D721Med (cell line): ENCODE measurements at regions not wholly inside any gene's neighbourhood (a gene's known extent, or its start where the extent isn't known, plus 50 kb on each side); places are given as distances from the start of the nearest gene placed in this dataset.
"Not testable (repeated sequence)": the region's sequence is repeated elsewhere in the genome, so short reads cannot be mapped to it uniquely, and the experiment has no call there.

ENCODE experiments used
- DNase-seq: peaks from one replicate; pipeline ENCODE4 v3.0.0; 2011; ENCODE audit warnings: low spot score; ENCODE audit not compliant: insufficient read length
- FAIRE-seq: peaks from 2 replicates; lab custom pipeline; 2011; peaks lifted over from hg19 to GRCh38; lab: Jason Lieb, UNC
- CTCF ChIP-seq: IDR thresholded peaks from 2 replicates; pipeline ENCODE4 v1.5.1; 2012; ENCODE audit warnings: mild to moderate bottlenecking, control low read depth; ENCODE audit not compliant: insufficient read depth; ENCODE audit errors: missing control alignments

- not testable (repeated sequence) for FAIRE-seq
Observed at GRCh38 chr2:95654897-95655296, 63.1 kb downstream of the TRIM43 start.

GRCh38 chr2:95656553-95656952 lies 64.8 kb downstream of the TRIM43 start:
- DNase-seq, FAIRE-seq: not testable (repeated sequence)

More at GRCh38 chr2:95654897-95655296, 63.1 kb downstream of the TRIM43 start:
- not testable (repeated sequence) for DNase-seq

- not testable (repeated sequence) for FAIRE-seq, DNase-seq
Observed at GRCh38 chr2:95657937-95658336, 66.1 kb downstream of the TRIM43 start.

- FAIRE-seq, DNase-seq: not testable (repeated sequence)
Observed at GRCh38 chr2:95660766-95661562, 69.2 kb downstream of the TRIM43 start.

- not testable (repeated sequence) for FAIRE-seq
Observed at GRCh38 chr2:95663471-95664441, 72.0 kb downstream of the TRIM43 start.

GRCh38 chr2:95666636-95667035 lies 74.8 kb downstream of the TRIM43 start:
- not testable (repeated sequence) for DNase-seq, FAIRE-seq

More at GRCh38 chr2:95663471-95664441, 72.0 kb downstream of the TRIM43 start:
- DNase-seq = not testable (repeated sequence)

GRCh38 chr2:95667480-95667879 lies 75.7 kb downstream of the TRIM43 start:
- DNase-seq = no peak
- TF ChIP-seq CTCF = no peak
- FAIRE-seq = no peak

- DNase-seq, FAIRE-seq: not testable (repeated sequence)
Observed at GRCh38 chr2:95668934-95669333, 77.1 kb downstream of the TRIM43 start.

GRCh38 chr2:95669441-95669991 lies 77.7 kb downstream of the TRIM43 start:
- DNase-seq (no peak), FAIRE-seq (no peak)
- no peak for TF ChIP-seq CTCF

GRCh38 chr2:95670167-95670566 lies 78.4 kb downstream of the TRIM43 start:
- no peak for FAIRE-seq

More at GRCh38 chr2:95670167-95670566, 78.4 kb downstream of the TRIM43 start:
- no peak for TF ChIP-seq CTCF
- DNase-seq = no peak
